ENCODE measurements at regions not wholly inside any gene's neighbourhood (a gene's known extent, or its start where the extent isn't known, plus 50 kb on each side); places are given as distances from the start of the nearest gene placed in this dataset.

- Mint-ChIP-seq H3K27me3 (ENCODE audit: insufficient read depth, unreplicated experiment) (peaks cover 63% of the 10 kb centered on the region), H3K4me1 (ENCODE audit: insufficient read depth, unreplicated experiment) (no peaks in the 10 kb centered on the region), H3K27ac (ENCODE audit: low read depth, unreplicated experiment) (no peak overlapping the region), H3K9me3 (ENCODE audit: unreplicated experiment) (no peaks in the 10 kb centered on the region), H3K4me3 (ENCODE audit: unreplicated experiment) (no peak overlapping the region), H3K36me3 (ENCODE audit: insufficient read depth, unreplicated experiment) (peaks cover 3% of the 10 kb centered on the region)
- TF ChIP-seq CTCF (IDR thresholded peaks at IDR 0.05; ENCODE audit: unreplicated experiment): no peak
- ChIA-PET CTCF (interaction anchor here (0.6 to 4.1 kb wide), 5 partner anchors 8 to 794 kb away, joined by 3 to 23 read pairs (median 4); no protein-coding TSS in a partner anchor), POLR2A (no interaction called here)
- no TSS peak for BruUV-seq (replicated peaks)
- intact Hi-C loops (cut with micrococcal nuclease): no loop called here
- DNase-seq (ENCODE audit: unreplicated experiment): no peak
Observed at GRCh38 chr7:50213622-50214017, 90.9 kb upstream of the IKZF1 start.

DNA sequence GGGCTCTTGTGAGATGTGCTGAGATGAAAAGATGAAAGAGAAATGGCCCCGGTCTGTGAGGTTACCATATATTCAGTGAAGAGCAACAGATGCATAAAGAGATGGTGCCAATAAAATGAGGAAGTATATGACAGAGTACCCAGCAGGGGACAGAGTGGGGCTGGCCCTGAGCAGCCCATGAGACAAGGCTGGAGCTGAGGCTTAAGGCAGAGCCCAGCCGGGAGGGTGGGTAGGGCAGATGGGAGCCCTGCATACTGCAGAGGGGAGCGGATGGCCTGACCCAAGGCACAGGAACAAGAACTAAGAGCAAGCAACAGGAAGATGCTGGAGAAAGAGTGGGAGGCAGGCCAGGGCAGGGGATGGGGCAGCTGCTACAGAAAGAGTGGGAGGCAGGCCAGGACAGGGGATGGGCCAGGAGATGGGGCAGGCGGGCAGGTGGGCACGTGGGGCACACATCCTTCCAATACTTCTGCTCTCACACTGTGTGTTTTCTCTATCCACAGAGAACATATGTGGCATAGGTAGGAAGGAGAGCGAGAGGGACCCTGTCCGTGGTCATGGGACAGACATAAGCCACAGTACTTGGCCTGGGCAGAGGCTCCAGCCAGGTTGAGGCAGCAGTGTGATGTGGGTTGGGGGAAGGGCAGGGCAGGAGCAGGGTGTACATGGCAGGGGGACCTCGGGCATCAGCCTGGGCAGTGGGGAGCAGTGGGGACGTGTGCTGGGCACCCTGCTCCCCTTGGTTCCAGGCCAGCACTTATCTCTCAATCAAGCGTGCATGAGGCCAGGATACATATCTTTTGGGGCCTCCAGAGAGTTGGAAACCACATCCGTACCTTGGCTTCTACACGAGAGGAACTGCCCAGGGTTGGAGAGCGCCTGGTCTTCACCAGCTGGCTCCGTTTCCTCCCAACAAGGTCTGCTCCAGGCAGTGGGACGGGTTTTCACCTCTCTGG lies 91.6 kb upstream of the IKZF1 start:
- Mint-ChIP-seq H3K27me3 (ENCODE audit: insufficient read depth, unreplicated experiment) (peaks cover 63% of the 10 kb centered on the region), H3K4me1 (ENCODE audit: insufficient read depth, unreplicated experiment) (no peaks in the 10 kb centered on the region), H3K9me3 (ENCODE audit: unreplicated experiment) (no peaks in the 10 kb centered on the region), H3K36me3 (ENCODE audit: insufficient read depth, unreplicated experiment) (peaks cover 7% of the 10 kb centered on the region), H3K4me3 (ENCODE audit: unreplicated experiment) (no peak overlapping the region), H3K27ac (ENCODE audit: low read depth, unreplicated experiment) (no peak overlapping the region)
- intact Hi-C loops (cut with micrococcal nuclease): no loop called here
- TF ChIP-seq CTCF (IDR thresholded peaks at IDR 0.05; ENCODE audit: unreplicated experiment): no peak
- ChIA-PET POLR2A (no interaction called here), CTCF (interaction anchor here (1.2 to 4.1 kb wide), 2 partner anchors 8 to 80 kb away, joined by 4 to 23 read pairs; no protein-coding TSS in a partner anchor)
- no peak for DNase-seq (ENCODE audit: unreplicated experiment)
- BruUV-seq (replicated peaks): no TSS peak

- BruUV-seq (replicated peaks): no TSS peak
- TF ChIP-seq CTCF (IDR thresholded peaks at IDR 0.05; ENCODE audit: unreplicated experiment): no peak
- Mint-ChIP-seq H3K27me3 (ENCODE audit: insufficient read depth, unreplicated experiment) (peaks cover 63% of the 10 kb centered on the region), H3K36me3 (ENCODE audit: insufficient read depth, unreplicated experiment) (peaks cover 7% of the 10 kb centered on the region), H3K27ac (ENCODE audit: low read depth, unreplicated experiment) (no peak overlapping the region), H3K4me1 (ENCODE audit: insufficient read depth, unreplicated experiment) (no peaks in the 10 kb centered on the region), H3K4me3 (ENCODE audit: unreplicated experiment) (no peak overlapping the region), H3K9me3 (ENCODE audit: unreplicated experiment) (no peaks in the 10 kb centered on the region)
- intact Hi-C loops (cut with micrococcal nuclease): no loop called here
- POLR2A ChIA-PET: no interaction called here
- CTCF ChIA-PET: no interaction called here
- no peak for DNase-seq (ENCODE audit: unreplicated experiment)
Observed at GRCh38 chr7:50212016-50212325, 92.5 kb upstream of the IKZF1 start.

DNA sequence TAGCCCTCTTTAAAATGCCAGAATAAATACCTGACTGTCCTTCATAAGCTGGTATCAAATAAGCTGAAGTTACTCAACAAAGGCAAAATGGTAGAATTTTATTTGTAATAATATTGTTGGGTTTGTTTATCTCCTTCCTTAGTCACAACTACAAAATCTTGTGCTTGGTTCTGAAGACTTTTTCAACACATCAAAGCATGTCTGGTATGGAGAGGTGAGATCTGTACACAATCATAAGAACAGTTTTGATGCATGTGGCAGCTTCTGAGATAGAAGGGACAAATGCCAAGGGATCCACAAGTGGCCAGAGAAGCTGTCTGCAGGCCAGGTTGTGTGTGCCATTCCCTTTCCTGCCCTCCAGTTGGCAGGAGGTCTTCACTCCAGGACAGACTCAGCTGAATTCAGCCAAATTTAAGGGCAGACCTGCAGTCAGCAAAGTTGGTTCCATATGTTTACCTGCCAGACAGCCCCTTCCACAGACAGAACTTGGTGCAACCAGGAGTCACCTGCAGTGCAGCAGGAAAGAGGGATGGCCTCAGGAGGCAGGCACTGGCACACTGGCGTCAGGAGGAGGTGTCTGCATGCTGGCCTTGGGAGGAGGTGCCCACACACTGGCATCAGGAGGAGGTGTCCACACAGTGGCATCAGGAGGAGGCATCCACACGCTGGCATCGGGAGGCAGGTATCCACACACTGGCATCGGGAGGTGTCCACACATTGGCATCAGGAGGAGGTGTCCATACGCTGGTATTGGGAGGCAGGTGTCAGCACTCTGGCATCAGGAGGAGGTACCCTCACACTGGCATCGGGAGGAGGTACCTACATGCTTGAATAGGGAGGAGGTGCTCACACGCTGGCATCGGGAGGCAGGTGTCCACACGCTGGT lies 93.1 kb upstream of the IKZF1 start:
- Mint-ChIP-seq H3K4me3 (ENCODE audit: unreplicated experiment) (no peak overlapping the region), H3K27ac (ENCODE audit: low read depth, unreplicated experiment) (no peak overlapping the region), H3K27me3 (ENCODE audit: insufficient read depth, unreplicated experiment) (peaks cover 69% of the 10 kb centered on the region), H3K4me1 (ENCODE audit: insufficient read depth, unreplicated experiment) (no peaks in the 10 kb centered on the region), H3K9me3 (ENCODE audit: unreplicated experiment) (no peaks in the 10 kb centered on the region), H3K36me3 (ENCODE audit: insufficient read depth, unreplicated experiment) (peaks cover 7% of the 10 kb centered on the region)
- CTCF ChIA-PET: interaction anchor here (1.1 to 1.6 kb wide), 2 partner anchors 17 to 207 kb away, joined by 3 to 12 read pairs; no protein-coding TSS in a partner anchor
- intact Hi-C loops (cut with micrococcal nuclease): no loop called here
- POLR2A ChIA-PET: no interaction called here
- BruUV-seq (replicated peaks): no TSS peak
- no peak for DNase-seq (ENCODE audit: unreplicated experiment)
- no peak for TF ChIP-seq CTCF (IDR thresholded peaks at IDR 0.05; ENCODE audit: unreplicated experiment)

All from MCF 10A (cell line).